ENCODE measurements at regions not wholly inside any gene's neighbourhood (a gene's known extent, or its start where the extent isn't known, plus 50 kb on each side); places are given as distances from the start of the nearest gene placed in this dataset.

DNA sequence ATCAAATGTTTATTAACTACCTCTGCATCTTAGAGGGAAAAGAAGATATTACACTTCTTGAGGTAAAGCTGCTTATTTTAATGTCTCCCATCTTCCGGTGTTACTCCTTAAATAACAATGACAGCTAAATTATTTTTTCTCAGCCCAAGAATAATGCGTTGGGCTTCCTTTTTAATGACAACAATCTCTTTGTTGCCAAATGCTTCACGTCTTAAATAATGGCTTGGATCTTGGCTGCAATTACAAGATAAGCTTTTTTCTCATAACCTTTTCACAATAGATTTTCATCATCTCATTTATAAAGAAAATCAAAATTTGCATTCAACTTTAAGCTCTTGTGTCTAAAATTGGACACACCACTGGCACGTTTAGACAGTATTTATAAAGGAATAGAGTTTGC, 89.2 kb upstream of the COL8A1 start:
- DNase-seq, result no peak
- Histone ChIP-seq H3K27me3 (no peaks in the 10 kb centered on the region), H3K36me3 (no peaks in the 10 kb centered on the region), H3K4me3 (no peak overlapping the region), H3K4me1 (peaks cover 0 to 27% (median 10%) of the 10 kb centered on the region in 4 donors), H3K9me3 (no peaks in the 10 kb centered on the region), H3K27ac (no peak overlapping the region)
- TF ChIP-seq, protein P1, sequence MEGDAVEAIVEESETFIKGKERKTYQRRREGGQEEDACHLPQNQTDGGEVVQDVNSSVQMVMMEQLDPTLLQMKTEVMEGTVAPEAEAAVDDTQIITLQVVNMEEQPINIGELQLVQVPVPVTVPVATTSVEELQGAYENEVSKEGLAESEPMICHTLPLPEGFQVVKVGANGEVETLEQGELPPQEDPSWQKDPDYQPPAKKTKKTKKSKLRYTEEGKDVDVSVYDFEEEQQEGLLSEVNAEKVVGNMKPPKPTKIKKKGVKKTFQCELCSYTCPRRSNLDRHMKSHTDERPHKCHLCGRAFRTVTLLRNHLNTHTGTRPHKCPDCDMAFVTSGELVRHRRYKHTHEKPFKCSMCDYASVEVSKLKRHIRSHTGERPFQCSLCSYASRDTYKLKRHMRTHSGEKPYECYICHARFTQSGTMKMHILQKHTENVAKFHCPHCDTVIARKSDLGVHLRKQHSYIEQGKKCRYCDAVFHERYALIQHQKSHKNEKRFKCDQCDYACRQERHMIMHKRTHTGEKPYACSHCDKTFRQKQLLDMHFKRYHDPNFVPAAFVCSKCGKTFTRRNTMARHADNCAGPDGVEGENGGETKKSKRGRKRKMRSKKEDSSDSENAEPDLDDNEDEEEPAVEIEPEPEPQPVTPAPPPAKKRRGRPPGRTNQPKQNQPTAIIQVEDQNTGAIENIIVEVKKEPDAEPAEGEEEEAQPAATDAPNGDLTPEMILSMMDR (IDR thresholded peaks at IDR 0.05), result no peak
- intact Hi-C loops (cut with DNase I; ENCODE audit: low total_unique reads), result no loop called here

DNA sequence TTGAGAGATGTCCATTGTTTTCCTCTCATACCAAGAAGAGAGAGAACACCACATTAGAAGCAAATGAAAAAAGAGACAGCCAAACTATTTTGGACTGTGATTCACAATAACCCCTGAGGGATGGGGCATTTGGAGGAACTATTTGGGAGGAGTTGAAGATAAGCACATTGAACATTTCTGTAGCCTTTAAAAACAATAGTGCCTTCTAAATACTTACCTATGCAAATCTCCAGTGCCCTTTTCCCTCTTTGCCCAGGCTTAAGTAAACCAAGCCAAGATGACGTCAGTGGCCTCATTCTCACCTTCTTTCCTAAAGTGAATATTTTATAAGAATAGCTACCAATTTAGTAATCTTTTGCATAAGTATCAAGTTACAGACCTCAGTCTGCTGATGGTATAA, 89.7 kb upstream of the COL8A1 start:
- Histone ChIP-seq H3K27ac (no peak overlapping the region), H3K27me3 (no peaks in the 10 kb centered on the region), H3K9me3 (no peaks in the 10 kb centered on the region), H3K4me1 (peaks cover 0 to 30% (median 10%) of the 10 kb centered on the region in 4 donors), H3K4me3 (no peak overlapping the region), H3K36me3 (no peaks in the 10 kb centered on the region)
- TF ChIP-seq, protein P1 (IDR thresholded peaks at IDR 0.05), result no peak
- intact Hi-C loops (cut with DNase I; ENCODE audit: low total_unique reads), result no loop called here
- no peak for DNase-seq

DNA sequence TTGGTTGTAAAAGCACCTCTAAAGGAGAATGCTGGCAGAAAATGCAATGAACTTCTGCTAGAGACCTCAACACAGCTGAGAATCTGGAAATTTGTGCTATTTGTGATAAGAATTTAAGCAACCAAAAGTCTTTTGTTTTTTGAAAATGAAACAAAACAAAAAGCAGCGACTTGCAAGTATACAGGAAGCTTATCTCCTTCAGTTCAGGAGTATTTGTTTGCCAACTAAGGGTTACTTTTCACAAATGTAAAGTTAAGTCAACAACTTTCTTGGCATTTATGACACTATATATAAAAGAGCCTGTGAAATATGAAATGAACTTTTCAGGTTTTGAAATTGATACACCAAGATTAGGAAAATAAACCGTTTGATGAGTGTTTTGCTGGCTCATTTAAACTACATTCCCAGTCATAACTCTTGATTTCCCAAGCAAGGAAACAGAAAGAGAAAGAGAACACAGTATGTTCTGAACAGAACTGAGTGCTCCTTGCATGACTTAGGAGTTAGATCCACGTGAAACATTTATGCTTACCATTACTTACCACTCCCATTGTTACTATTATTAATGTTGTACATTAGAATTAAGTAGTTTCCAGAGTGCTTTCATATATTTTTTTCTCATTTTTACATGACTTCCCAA, 92.3 kb upstream of the COL8A1 start:
- Histone ChIP-seq H3K4me3 (peak overlapping the region; percentile 6 to 35), H3K36me3 (no peaks in the 10 kb centered on the region), H3K27ac (peak overlapping the region; percentile 51 to 57), H3K27me3 (no peaks in the 10 kb centered on the region), H3K4me1 (peaks cover 0 to 41% (median 10%) of the 10 kb centered on the region in 4 donors), H3K9me3 (no peaks in the 10 kb centered on the region)
- intact Hi-C loops (cut with DNase I; ENCODE audit: low total_unique reads), result no loop called here
- TF ChIP-seq, protein P1 (IDR thresholded peaks at IDR 0.05), result no peak
- DNase-seq, result no peak

DNA sequence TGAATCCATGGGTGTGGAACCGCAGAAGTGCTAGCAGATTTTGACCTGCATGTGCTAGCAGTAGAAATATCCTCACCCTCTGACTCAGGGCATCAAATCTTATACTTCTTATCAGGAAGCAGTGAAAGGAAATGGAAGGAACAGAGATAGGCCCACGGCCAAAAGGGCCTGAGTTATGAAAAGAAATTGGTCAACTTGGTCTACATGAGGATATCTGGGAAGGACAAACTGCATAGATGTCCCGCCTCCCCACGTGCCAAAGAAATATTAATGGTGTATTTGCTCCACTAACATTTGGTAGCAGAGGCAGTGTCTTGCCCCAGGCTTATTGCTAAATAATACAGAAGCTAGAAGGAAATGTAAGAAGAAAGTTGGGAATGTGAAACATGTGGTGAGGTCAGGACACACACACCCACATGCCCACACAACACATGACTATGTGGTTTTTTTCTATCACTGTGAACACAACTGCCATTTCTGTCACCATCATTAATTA, 93.6 kb upstream of the COL8A1 start:
- intact Hi-C loops (cut with DNase I; ENCODE audit: low total_unique reads), result no loop called here
- TF ChIP-seq, protein P1 (IDR thresholded peaks at IDR 0.05), result no peak

DNA sequence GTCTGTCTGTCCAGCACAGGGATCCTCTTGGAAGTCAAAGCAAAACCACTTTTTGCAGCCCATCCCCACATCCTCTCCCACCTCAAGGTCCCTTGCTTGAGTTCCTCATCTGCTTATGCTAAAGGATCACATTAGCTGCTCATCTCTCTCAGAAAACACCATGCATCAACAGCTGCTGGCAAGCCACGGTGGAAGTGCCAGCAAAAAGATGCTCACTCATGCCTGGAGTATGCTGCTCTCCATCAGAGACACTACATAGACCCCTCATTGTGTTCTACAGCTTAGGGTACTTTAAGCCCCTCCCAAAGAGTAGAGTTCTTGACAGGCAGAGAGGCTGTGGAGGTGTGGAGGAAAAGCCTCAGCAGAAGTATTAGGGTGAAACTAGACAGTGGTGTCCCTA, 94.6 kb upstream of the COL8A1 start:
- Histone ChIP-seq H3K4me1 (peaks cover 0 to 41% (median 10%) of the 10 kb centered on the region in 4 donors), H3K36me3 (no peaks in the 10 kb centered on the region), H3K9me3 (no peaks in the 10 kb centered on the region), H3K27me3 (no peaks in the 10 kb centered on the region), H3K27ac (no peak overlapping the region), H3K4me3 (no peak overlapping the region)
- TF ChIP-seq, protein P1 (IDR thresholded peaks at IDR 0.05), result no peak
- no peak for DNase-seq
- intact Hi-C loops (cut with DNase I; ENCODE audit: low total_unique reads), result no loop called here

More for the DNA sequence above, 93.6 kb upstream of the COL8A1 start:
- H3K27ac ChIP-seq, result peak overlapping the region; percentile 51 to 57
- H3K9me3 ChIP-seq, result no peaks in the 10 kb centered on the region
- H3K4me1 ChIP-seq, result peaks cover 0 to 41% (median 10%) of the 10 kb centered on the region in 4 donors
- no peaks in the 10 kb centered on the region for H3K36me3 ChIP-seq
- no peak overlapping the region for H3K4me3 ChIP-seq
- peak in 1 of 2 donors; percentile 47 for DNase-seq
- H3K27me3 ChIP-seq, result no peaks in the 10 kb centered on the region
